HG03354 (cell line): ENCODE measurements at regions not wholly inside any gene's neighbourhood (a gene's known extent, or its start where the extent isn't known, plus 50 kb on each side); places are given as distances from the start of the nearest gene placed in this dataset.

ENCODE experiments used
- ATAC-seq: cut with Tn5 transposase; IDR thresholded peaks from one replicate; pipeline ENCODE4 v1.9.1; 2021; ENCODE audit warnings: mild to moderate bottlenecking; ENCODE audit not compliant: unreplicated experiment, poor library complexity, severe bottlenecking

GRCh38 chr14:84688297-84689025, 841.5 kb upstream of the FLRT2 start:
- ATAC-seq, result no peak

GRCh38 chr14:84694161-84694560, 835.8 kb upstream of the FLRT2 start:
- ATAC-seq, result no peak

DNA sequence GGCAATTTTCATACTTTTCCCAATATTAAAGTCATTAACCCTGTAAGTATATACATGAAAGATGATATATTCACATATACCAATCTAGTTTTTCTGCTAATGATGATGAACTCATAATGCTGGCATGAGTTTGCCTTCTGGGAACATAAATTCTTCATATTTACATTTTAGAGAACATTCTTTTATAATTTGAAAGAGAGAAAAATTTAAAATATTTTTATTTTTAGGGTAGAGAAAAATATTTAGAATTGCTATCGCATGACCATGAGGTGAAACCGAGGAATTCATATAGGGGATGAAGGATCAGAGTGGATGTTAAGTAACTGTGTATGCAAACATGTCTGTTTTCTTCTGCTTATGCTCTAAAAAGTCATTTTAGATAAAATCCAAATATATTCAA, 825.3 kb upstream of the FLRT2 start:
- no peak for ATAC-seq

DNA sequence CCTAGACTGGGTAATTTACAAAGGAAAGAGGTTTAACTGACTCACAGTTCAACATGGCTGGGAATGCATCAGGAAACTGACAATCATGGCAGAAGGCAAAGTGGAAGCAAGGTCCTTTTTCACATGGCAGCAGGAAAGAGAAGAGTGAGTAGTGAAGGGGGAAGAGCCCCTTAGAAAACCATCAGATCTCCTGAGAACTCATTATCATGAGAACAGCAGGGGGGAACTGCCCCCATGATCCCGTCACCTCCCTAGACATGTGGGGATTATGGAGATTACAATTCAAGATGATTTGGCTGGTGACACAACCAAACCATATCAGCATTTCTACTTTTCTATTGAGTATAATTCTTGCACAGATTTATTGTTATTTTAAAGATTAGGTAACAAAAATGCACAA, 822.1 kb upstream of the FLRT2 start:
- no peak for ATAC-seq

- ATAC-seq, result no peak
These were observed 821.1 kb upstream of the FLRT2 start for GRCh38 chr14:84708865-84709264.

DNA sequence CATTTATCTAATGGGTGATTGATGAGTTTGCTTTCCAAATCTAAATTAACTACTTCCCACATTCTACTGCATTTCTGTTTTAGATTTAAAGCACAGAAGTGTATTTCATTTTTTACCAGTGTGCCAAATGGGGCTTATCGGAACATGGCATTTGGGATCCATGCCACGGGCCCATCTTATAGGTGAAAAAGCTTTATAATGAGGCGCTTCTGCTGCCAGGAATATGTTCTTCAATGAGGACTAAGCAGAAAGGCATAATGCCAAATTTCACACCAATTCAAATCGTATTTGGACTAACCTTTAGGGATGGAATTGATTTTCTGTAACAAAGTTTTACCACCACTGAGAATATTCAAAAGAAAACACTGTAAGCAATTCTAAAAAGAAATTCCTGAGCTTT, 803.5 kb upstream of the FLRT2 start:
- ATAC-seq, result no peak

DNA sequence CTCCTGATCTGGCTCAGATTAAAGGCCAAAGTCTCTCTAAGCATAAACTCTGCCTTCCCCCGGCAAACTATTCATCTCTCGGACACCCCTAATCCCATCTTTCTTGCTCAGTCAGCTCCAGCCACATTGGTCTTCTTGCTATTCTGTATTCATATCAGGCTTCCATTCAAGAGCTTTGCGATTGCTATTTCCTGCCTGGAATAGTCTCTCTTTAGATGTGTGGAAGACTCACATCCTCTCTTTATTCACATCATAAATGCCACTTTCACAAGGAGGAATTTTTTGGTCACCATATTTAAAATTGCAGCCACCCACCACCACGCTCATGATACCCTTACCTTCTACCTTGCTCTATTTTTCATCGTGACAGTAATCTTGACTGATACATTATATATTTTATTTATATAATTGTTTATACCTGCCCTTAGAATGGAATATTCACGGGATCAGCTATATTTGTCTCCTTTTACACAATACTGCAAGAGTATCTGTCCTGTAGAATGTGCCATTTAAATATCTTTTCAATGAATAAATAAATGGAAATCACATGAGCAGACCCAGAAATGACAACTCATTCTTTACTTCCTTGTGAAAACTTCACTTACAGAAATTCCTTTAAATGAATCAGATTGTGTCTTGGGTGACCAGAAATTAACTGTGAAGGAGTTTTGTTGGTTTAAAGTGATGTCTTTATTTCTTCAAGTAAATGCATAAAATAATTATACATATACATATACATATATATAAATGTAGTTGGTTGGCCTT, 780.6 kb upstream of the FLRT2 start:
- ATAC-seq, result no peak

DNA sequence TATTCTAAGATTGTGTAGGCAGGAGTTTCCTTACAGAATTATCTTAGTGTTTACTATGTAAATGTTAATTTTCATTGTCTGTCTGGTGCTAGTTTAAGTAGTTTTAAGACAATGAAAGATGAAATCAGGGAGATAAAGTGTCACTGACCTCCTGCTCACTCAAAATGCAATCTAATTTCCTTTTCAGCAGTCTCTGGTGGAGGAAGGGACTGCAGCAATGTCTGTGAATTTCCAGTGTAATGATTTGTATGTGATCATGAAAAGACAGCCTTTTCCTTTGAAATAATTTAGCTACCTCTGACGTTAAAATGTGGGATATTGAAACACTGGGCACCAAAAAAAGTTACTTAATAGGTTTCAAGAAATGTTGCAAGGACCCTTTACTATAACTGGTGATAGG, 779.7 kb upstream of the FLRT2 start:
- no peak for ATAC-seq

DNA sequence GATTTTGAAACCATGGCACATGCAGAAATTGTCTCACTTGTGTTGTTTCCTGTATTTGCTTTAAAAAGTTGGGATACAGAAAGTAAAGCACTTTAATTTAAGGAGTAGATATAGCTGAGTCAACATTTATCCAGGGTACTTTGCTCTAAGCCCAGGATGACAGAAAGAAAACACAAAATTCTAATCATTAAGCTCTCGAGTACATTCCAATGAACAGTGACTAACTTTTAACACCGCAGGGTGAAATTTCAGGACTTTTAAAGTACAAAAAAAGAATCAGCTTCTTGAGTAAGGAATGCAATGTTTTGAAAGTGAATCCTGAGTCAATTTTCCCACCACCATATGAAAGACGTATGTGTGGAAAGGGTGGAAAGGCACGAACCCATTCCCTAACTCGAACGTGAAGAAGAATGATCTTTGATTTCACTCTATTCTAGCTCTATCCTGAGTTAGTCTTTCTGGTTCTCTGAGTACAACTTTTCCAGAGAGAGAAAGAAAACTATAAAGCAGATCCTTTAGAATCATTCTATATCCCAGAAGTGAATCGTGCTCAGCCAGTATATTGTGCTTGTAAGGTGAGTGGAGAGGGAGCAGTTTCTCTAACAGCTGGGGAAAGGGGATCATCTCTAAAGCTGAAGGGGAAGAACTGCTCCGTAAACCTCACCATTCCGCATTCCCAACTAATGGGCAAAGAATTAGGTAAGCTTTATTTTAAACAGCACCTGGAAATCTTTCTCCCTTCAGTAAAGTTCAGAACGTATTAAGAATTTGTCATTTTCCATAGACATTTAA, 779.0 kb upstream of the FLRT2 start:
- ATAC-seq, result no peak

- ATAC-seq, result no peak
These were observed 778.2 kb upstream of the FLRT2 start for GRCh38 chr14:84751745-84752144.

GRCh38 chr14:84760489-84761126, 769.3 kb upstream of the FLRT2 start:
- no peak for ATAC-seq

GRCh38 chr14:84767434-84767833, 762.5 kb upstream of the FLRT2 start:
- no peak for ATAC-seq

DNA sequence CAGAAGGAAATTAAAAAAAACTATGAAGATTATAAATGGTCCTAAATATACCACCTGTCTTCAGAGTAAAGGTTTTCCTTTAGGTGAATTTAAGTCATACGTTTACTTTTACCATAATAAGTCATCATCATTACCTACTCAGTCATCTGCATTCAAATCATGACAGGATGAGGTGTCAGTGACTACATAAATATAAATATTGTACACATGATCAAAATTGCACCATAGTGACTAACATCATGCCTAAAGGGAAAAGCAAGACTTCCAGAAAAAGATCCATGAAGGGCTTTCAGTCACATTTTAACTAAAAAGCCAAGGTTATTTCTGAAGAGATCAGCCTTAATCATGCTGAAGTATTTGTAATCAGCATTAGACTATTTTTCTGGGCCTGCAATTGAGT, 759.9 kb upstream of the FLRT2 start:
- no peak for ATAC-seq

DNA sequence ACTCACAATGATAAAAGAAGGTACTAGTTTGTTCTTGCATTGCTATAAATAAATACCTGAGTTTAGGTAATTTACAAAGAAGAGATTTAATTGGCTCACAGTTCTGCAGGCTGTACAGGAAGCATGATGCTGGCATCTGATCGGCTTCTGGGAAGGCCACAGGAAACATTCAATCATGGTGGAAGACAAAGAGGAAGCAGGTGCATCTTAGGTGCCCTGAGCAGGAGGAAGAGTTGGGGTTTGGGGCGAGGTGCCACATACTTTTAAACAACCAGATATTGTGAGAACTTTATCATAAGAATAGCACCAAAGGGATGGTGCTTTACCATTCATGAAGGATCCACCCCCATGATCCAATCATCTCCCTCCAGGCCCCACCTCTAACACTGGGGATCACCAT, 752.6 kb upstream of the FLRT2 start:
- no peak for ATAC-seq

DNA sequence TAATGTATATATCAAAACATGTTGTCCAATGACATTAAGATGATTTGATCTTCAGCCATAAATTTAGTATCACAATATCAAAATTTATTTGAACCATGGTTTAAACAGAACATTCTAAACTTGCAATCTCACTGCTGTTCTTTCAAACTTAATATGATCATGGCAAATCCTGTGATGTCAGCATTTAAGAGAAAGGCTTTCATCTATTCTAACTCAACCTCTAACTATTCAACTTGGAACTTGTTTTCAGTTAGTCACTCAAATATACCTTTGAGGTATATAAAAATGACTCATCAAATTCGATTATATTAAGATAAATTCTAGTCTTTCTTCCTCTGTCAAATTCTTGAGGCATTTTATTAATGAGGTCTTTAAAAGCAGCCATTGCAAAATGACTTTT, 747.0 kb upstream of the FLRT2 start:
- ATAC-seq, result no peak

- ATAC-seq, result no peak
These were observed 746.4 kb upstream of the FLRT2 start for GRCh38 chr14:84783511-84783910.

DNA sequence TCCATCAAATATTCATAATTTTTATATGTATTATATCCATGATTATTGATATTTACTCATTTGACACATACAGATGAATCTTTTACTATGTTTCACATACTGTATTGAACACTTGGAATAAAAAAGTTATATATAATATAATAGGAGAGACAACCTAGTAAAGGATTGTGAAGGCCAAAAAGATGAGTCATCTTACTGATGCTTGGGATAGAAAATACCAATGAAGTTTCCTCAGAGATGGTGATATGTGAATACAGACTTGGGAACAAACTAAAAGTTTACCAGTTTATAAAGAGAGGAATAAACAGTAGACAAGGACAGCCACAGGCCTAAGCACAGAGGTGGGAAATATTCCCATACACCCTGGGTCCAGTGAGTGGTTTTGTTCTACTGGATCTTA, 743.9 kb upstream of the FLRT2 start:
- no peak for ATAC-seq

DNA sequence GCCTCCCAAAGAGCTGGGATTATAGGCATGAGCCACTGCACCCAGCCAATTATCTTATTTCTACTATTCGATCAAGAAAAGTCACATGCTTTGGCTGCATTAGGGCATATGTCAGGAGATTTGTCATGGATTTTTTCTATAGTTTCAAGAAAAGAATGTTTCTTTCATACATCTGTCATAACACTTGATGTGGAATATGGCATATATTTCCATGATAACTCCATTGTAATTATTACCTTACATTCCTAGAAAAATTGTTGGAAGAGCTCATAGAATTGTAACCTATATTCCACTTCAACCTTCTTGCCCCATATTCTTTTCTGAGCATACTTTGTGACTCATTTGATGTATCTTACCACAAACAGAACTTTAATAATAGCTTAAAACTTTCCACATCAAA, 740.9 kb upstream of the FLRT2 start:
- ATAC-seq, result no peak

GRCh38 chr14:84792722-84793410, 737.1 kb upstream of the FLRT2 start:
- ATAC-seq, result no peak

GRCh38 chr14:84797326-84797725, 732.6 kb upstream of the FLRT2 start:
- no peak for ATAC-seq
